Caki2 (cell line): ENCODE measurements at regions not wholly inside any gene's neighbourhood (a gene's known extent, or its start where the extent isn't known, plus 50 kb on each side); places are given as distances from the start of the nearest gene placed in this dataset.
A peak's percentile ranks its signal among the peaks of the same experiment; 100 is the strongest.
"Not testable (repeated sequence)": the region's sequence is repeated elsewhere in the genome, so short reads cannot be mapped to it uniquely, and the experiment has no call there.

ENCODE experiments used
- DNase-seq: peaks from one replicate; pipeline ENCODE4 v3.0.0-alpha.2; 2015; ENCODE audit warnings: low read depth
- in situ Hi-C: cut with HindIII; loops from 2 replicates; pipeline ENCODE4 v1.10.0; 2016; ENCODE audit warnings: low sequenced_read_pairs, low pct_unique_long_range_greater_than_20kb, mixed read lengths

DNA sequence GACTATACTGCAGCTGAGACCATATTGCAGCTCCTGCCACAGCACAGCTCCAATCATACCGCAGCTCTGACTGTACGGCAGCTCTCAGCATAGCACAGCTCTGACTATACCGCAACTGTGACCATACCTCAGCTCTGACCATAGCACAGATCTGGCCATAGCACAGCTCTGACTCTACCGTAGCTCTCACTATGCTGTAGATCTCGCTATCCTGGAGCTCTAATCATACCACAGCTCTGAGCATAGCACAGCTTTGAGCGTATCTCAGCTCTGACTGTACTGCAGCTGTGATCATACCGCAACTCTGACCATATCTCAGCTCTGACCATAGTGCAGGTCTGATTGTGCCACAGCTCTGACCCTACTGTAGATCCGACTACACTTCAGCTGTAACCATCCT lies 139.2 kb downstream of the ASMT start:
- no peak for DNase-seq
- in situ Hi-C loops = no loop called here

DNA sequence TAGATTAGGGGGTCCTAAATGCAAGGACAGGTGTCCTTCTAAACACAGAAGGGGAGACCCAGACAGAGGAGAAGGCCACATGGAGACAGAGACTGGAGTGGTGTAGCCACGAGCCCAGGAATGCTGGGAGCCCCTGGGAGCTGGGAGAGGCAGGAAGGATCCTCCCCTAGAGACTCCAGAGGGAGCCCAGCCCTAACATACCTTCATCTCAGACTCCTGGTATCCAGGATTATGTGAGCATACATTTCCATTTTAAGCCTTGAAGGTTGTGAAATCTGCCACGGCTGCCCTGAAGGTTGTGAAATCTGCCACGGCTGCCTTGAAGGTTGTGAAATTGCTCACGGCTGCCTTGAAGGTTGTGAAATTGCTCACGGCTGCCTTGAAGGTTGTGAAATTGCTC lies 148.4 kb downstream of the ASMT start:
- no peak for DNase-seq
- in situ Hi-C loops = no loop called here

GRCh38 chrX:1764883-1765364 lies 150.1 kb downstream of the ASMT start:
- in situ Hi-C loops = not testable (repeated sequence)
- peak; percentile 18 for DNase-seq

DNA sequence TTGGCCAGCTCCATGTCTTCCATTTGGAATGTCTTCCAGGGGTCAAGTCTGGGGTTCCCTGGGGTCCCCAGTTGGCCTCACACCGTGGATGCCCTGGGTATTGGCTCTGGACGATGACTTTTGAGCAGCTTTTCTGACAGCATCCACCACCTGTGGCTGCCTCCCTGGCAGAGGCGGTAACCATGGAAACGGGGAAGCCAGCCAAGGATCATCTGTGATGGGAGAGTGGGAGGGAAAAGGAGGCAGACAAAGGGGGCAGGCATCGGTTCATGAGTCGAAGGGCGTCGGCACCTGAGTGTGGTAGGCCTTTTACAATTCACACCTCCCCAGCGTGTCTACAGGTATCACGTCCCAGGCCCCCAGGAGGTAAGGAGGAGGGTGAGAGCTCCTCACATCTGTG lies 152.2 kb downstream of the ASMT start:
- no peak for DNase-seq
- in situ Hi-C loops = no loop called here

DNA sequence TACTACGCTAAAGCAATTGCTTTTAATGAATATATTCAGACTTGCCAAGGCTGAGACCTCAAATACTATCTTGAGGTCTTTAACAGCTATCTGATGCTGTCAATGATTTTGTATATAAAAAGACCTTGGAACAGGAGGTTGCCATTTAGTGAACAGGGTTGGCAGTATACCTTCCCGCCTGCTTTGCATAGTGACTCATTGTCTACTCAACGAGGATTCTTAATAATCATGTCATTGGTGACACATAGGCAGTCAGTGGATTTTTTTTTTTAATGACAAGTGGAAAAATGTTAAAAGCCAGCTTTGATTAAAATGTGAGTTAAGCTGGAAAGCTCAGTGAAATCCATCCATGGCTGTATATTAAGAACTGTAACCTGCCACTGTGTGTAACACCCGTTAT lies 164.0 kb downstream of the ASMT start:
- DNase-seq = peak; percentile 44
- in situ Hi-C loops = no loop called here

GRCh38 chrX:1779626-1780025 lies 164.8 kb downstream of the ASMT start:
- no peak for DNase-seq
- in situ Hi-C loops = no loop called here

DNA sequence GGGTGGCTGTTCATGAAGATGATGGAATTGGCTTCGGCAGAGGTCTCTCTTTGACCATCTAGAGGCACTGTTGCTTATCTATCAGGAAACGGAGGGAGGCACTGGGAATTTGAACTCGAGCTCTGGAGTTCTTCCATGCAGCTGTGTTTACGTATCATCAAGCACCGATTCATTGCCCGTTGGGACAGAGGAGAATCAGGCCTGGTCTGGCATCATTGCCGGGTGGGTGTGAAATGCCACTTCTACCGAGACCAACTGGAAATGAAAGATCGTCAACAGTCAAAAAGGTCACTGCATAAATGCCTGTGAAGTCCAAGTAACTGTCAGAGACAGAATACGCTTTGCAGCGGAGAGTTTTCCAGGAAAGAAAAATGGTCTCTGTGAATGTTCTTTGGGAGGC lies 166.9 kb downstream of the ASMT start:
- in situ Hi-C loops = no loop called here
- no peak for DNase-seq

DNA sequence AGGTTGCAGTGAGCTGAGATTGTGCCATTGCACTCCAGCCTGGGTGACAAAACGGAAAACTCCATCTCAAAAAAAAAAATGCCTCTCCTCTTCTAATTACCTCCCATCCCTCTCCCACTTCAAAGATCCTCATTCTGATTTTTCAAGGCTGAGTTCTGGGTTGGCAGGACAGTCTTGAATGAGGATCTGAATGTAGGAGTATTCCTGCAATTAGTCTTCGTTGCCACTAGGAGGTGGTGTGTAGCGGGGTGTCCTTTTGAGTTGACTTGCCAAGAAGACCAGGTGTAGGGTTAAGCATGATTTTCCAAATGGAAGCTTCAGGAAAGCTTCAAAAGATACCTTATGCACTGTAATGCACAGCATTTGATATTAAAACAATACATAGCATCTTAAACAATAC lies 169.9 kb downstream of the ASMT start:
- in situ Hi-C loops = no loop called here
- DNase-seq = no peak

DNA sequence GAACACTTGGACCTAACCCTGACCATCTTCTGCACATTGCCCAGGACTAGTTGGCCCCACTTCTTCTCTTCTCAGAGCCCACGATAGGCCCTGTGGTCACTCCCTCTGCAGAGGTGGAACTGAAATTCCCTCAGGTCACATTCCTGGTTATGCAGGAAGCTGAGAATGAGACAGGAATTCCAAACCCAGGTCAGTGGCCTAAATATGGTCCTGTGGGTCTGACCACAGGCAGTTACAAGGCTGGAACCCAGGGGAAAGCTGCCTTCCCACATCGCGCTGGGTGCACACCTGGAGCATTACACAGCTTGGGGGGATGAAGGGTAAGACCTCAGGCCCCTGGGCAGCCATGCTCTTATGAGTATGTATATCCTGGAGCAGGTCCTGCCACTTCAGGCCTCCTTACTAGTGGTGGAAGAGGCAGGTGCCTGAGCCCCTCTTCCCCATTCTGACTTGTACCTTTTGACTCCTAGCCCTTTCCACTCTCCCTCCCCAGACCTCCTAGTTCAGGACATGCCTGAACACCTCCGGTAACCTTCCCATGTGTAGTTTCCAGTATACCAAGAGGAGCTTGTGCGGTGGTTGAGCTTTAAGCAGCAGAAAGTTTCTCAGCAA lies 173.5 kb downstream of the ASMT start:
- in situ Hi-C loops = no loop called here
- no peak for DNase-seq

GRCh38 chrX:1792636-1793035 lies 177.8 kb downstream of the ASMT start:
- in situ Hi-C loops = no loop called here
- no peak for DNase-seq

DNA sequence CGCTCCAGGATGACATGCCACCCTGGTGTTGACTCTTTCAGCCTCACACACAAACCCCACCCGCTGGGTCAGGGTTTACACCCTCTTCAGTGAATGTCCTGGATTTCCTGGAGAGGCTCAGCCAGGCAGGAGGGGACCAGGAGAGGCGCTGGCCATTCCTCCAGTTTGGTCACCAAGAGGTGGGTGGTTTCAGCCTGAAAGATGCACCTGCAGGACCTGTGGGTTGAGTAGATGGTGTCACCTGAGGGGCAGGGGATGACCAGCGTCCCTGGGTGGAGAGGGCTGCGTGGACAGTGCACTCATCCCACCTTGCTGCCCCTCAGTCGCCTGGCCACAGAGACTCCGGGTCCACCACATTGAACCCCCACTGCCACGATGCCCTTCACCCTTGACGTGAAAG lies 179.7 kb downstream of the ASMT start:
- in situ Hi-C loops = no loop called here
- no peak for DNase-seq

- in situ Hi-C loops = no loop called here
Observed at GRCh38 chrX:1802912-1803311, 188.1 kb downstream of the ASMT start.

GRCh38 chrX:1803741-1804140 lies 188.9 kb downstream of the ASMT start:
- no peak for DNase-seq
- in situ Hi-C loops = no loop called here

More at GRCh38 chrX:1802912-1803311, 188.1 kb downstream of the ASMT start:
- DNase-seq = no peak

DNA sequence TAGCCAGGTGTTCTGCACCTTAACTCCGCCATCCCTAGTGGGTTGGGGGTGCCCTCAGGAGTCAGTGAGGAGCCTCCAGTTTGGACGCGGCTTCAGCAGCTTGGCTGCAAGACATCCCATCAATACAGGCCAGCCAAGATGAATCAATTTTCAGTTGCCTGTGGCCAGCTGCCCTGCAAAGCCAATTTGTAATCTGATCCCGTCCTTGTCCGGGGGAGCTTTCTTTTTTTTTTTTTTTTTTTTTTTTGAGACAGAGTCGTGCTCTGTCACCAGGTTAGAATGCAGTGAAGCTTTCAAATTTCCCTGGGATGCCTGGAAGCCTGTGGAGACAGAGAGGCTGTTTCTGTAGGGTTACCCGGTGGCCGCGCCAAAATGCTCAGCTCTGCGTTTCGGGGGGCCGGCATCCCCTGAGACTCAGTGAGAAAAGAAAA lies 192.5 kb downstream of the ASMT start:
- in situ Hi-C loops = no loop called here
- peak; percentile 33 for DNase-seq

DNA sequence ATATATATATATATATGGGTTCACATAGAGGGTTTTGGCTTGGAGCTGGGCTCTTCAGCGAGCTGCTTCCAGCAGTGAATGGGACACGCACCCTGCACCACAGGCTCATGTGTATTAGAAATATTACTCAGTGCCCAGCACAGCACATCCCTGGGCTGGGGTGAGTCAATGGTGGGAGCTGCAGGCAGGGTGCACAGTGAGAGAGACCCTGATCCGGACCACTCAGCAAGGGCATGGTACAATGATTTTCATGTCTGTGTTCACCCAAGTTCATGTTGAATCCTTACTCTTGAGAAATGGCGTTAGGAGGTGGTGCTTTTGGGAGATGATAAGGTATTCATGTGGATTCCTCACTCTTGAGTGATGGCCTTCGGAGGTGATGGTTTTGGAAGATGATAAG lies 194.7 kb downstream of the ASMT start:
- in situ Hi-C loops = no loop called here
- no peak for DNase-seq

- in situ Hi-C loops = no loop called here
Observed at GRCh38 chrX:1813809-1814208, 198.9 kb downstream of the ASMT start.

GRCh38 chrX:1815456-1816175 lies 200.8 kb downstream of the ASMT start:
- in situ Hi-C loops = no loop called here
- no peak for DNase-seq

More at GRCh38 chrX:1813809-1814208, 198.9 kb downstream of the ASMT start:
- no peak for DNase-seq

DNA sequence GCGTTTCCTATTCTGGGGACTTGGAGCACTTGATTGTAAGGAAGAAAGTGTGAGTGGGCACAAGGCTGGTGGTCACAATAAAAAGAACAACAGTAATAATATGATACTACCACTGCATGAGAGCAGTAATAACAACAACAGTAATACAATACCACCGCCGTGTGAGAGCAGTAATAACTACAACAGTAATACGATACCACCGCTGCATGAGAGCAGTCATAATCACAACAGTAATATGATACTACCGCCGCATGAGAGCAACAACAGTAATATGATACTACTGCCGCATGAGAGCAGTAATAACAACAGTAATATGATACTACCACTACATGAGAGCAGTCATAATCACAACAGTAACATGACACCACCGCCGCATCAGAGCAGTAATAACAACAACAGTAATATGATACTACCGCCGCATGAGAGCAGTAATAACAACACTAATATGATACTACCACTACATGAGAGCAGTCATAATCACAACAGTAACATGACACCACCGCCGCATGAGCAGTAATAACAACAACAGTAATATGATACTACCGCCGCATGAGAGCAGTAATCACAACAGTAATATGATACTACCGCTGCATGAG lies 201.6 kb downstream of the ASMT start:
- peak; percentile 16 for DNase-seq
- in situ Hi-C loops = not testable (repeated sequence)

GRCh38 chrX:1821846-1822245 lies 207.0 kb downstream of the ASMT start:
- DNase-seq = no peak
- in situ Hi-C loops = no loop called here

- in situ Hi-C loops = no loop called here
- no peak for DNase-seq
Observed at GRCh38 chrX:1824855-1825254, 210.0 kb downstream of the ASMT start.
